ENCODE measurements at regions not wholly inside any gene's neighbourhood (a gene's known extent, or its start where the extent isn't known, plus 50 kb on each side); places are given as distances from the start of the nearest gene placed in this dataset.

- no peaks in the 10 kb centered on the region for H3K4me1 Mint-ChIP-seq (ENCODE audit: low read depth)
- H3K4me3 Mint-ChIP-seq, result no peak overlapping the region
- no peak for DNase-seq (ENCODE audit: low spot score)
- H3K9me3 Mint-ChIP-seq, result no peaks in the 10 kb centered on the region
- H3K27ac Mint-ChIP-seq, result no peak overlapping the region
- H3K27me3 Mint-ChIP-seq (ENCODE audit: low read depth), result no peaks in the 10 kb centered on the region
- no peaks in the 10 kb centered on the region for H3K36me3 Mint-ChIP-seq (ENCODE audit: low read depth)
Observed at GRCh38 chr5:6215891-6216290, 162.5 kb downstream of the MED10 start.

DNA sequence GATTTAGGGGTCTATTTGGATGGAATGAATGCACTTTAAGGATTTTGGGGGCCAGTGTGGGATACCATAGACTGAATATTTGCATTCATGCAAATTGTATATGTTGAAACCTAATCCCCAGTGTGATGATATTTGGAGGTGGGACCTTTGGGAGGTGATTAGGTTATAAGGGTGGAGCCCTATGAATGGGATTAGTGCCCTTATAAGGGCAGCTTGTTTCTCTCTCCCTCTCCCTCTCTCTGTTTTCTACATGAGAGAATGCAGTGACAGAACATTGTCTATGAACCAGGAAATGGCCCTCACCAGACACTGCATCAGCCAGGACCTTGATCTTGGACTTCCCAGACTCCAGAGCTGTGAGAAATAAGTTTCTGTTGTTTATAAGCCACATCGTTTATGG, 166.1 kb downstream of the MED10 start:
- no peaks in the 10 kb centered on the region for H3K36me3 Mint-ChIP-seq (ENCODE audit: low read depth)
- H3K27me3 Mint-ChIP-seq (ENCODE audit: low read depth), result no peaks in the 10 kb centered on the region
- H3K4me3 Mint-ChIP-seq, result no peak overlapping the region
- no peaks in the 10 kb centered on the region for H3K9me3 Mint-ChIP-seq
- no peak overlapping the region for H3K27ac Mint-ChIP-seq
- DNase-seq (ENCODE audit: low spot score), result no peak
- H3K4me1 Mint-ChIP-seq (ENCODE audit: low read depth), result no peaks in the 10 kb centered on the region

DNA sequence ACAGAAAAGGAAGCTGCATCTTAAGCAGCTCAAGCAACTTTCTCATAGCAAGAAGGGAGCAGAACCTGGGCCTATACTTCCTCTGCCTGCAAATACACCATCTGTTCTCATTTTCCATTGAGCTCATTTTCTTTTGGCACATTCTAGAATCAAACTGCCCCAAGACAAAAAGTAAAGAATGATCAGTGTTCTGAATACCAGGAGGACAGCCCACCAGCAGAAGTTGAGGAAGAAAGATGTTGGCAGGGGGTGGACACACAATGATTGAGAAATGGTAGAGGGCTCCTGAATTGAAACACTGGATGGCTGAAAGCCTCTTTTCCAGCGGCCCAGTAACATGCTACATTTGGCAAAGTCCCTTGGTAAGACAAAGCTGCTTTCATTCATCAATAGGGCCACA, 171.8 kb downstream of the MED10 start:
- no peaks in the 10 kb centered on the region for H3K4me1 Mint-ChIP-seq (ENCODE audit: low read depth)

GRCh38 chr5:6202968-6203365, 175.4 kb downstream of the MED10 start:
- no peak for DNase-seq (ENCODE audit: low spot score)
- H3K4me1 Mint-ChIP-seq (ENCODE audit: low read depth), result no peaks in the 10 kb centered on the region

More for the DNA sequence above, 171.8 kb downstream of the MED10 start:
- H3K9me3 Mint-ChIP-seq, result no peaks in the 10 kb centered on the region
- H3K4me3 Mint-ChIP-seq, result no peak overlapping the region
- H3K36me3 Mint-ChIP-seq (ENCODE audit: low read depth), result no peaks in the 10 kb centered on the region
- DNase-seq (ENCODE audit: low spot score), result no peak
- no peaks in the 10 kb centered on the region for H3K27me3 Mint-ChIP-seq (ENCODE audit: low read depth)
- H3K27ac Mint-ChIP-seq, result no peak overlapping the region

GRCh38 chr5:6202149-6202967, 176.0 kb downstream of the MED10 start:
- no peaks in the 10 kb centered on the region for H3K27me3 Mint-ChIP-seq (ENCODE audit: low read depth)
- H3K36me3 Mint-ChIP-seq (ENCODE audit: low read depth), result no peaks in the 10 kb centered on the region
- no peak overlapping the region for H3K27ac Mint-ChIP-seq
- no peaks in the 10 kb centered on the region for H3K4me1 Mint-ChIP-seq (ENCODE audit: low read depth)
- no peak overlapping the region for H3K4me3 Mint-ChIP-seq
- no peaks in the 10 kb centered on the region for H3K9me3 Mint-ChIP-seq
- no peak for DNase-seq (ENCODE audit: low spot score)

More at GRCh38 chr5:6202968-6203365, 175.4 kb downstream of the MED10 start:
- Mint-ChIP-seq H3K27ac (no peak overlapping the region), H3K27me3 (ENCODE audit: low read depth) (no peaks in the 10 kb centered on the region), H3K4me3 (no peak overlapping the region), H3K36me3 (ENCODE audit: low read depth) (no peaks in the 10 kb centered on the region), H3K9me3 (no peaks in the 10 kb centered on the region)

- DNase-seq (ENCODE audit: low spot score), result no peak
- H3K36me3 Mint-ChIP-seq (ENCODE audit: low read depth), result no peaks in the 10 kb centered on the region
- H3K27ac Mint-ChIP-seq, result no peak overlapping the region
- no peaks in the 10 kb centered on the region for H3K4me1 Mint-ChIP-seq (ENCODE audit: low read depth)
- no peaks in the 10 kb centered on the region for H3K27me3 Mint-ChIP-seq (ENCODE audit: low read depth)
- no peaks in the 10 kb centered on the region for H3K9me3 Mint-ChIP-seq
- H3K4me3 Mint-ChIP-seq, result no peak overlapping the region
Observed at GRCh38 chr5:6201631-6202030, 176.7 kb downstream of the MED10 start.

- DNase-seq (ENCODE audit: low spot score), result no peak
- Mint-ChIP-seq H3K27ac (no peak overlapping the region), H3K36me3 (ENCODE audit: low read depth) (no peaks in the 10 kb centered on the region), H3K4me1 (ENCODE audit: low read depth) (no peaks in the 10 kb centered on the region), H3K4me3 (no peak overlapping the region), H3K9me3 (no peaks in the 10 kb centered on the region), H3K27me3 (ENCODE audit: low read depth) (no peaks in the 10 kb centered on the region)
Observed at GRCh38 chr5:6198531-6198930, 179.8 kb downstream of the MED10 start.

- Mint-ChIP-seq H3K27me3 (ENCODE audit: low read depth) (no peaks in the 10 kb centered on the region), H3K4me3 (no peak overlapping the region), H3K27ac (no peak overlapping the region), H3K9me3 (no peaks in the 10 kb centered on the region), H3K36me3 (ENCODE audit: low read depth) (no peaks in the 10 kb centered on the region), H3K4me1 (ENCODE audit: low read depth) (no peaks in the 10 kb centered on the region)
- no peak for DNase-seq (ENCODE audit: low spot score)
Observed at GRCh38 chr5:6197427-6197826, 180.9 kb downstream of the MED10 start.

GRCh38 chr5:6195711-6196358, 182.5 kb downstream of the MED10 start:
- Mint-ChIP-seq H3K4me1 (ENCODE audit: low read depth) (no peaks in the 10 kb centered on the region), H3K4me3 (no peak overlapping the region), H3K27me3 (ENCODE audit: low read depth) (no peaks in the 10 kb centered on the region), H3K36me3 (ENCODE audit: low read depth) (no peaks in the 10 kb centered on the region), H3K9me3 (no peaks in the 10 kb centered on the region), H3K27ac (no peak overlapping the region)
- DNase-seq (ENCODE audit: low spot score), result no peak

DNA sequence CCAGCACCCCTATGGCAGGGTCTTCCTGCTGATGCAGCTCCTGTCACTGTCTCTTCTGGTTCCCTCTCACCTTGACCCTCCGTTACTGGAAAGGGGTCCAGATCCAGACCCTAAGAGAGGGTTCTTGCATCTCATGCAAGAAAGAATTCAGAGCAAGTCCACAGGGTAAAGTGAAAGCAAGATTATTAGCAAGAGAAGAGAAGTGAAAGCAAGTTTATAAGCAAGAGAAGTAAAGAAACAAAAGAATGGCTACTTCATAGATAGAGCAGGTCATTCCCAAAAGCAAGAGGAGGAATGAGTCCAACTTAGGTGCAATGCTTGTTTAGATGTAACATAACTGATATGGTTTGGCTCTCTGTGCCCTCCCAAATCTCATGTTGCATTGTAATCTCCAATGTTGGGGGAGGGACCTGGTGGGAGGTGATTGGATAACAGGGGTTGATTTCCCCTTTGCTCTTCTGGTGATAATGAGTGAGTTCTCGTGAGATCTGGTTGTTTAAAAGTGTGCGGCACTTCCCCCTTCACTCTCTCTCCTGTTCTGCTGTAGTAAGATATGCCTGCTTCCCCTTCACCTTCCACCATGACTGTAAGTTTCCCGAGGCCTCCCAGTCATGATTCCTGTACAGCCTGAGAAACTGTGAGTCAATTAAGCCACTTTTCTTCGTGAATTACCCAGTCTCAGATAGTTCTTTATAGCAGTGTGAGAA, 183.3 kb downstream of the MED10 start:
- no peak for DNase-seq (ENCODE audit: low spot score)
- H3K27me3 Mint-ChIP-seq (ENCODE audit: low read depth), result no peaks in the 10 kb centered on the region
- H3K4me1 Mint-ChIP-seq (ENCODE audit: low read depth), result no peaks in the 10 kb centered on the region
- no peaks in the 10 kb centered on the region for H3K9me3 Mint-ChIP-seq
- H3K36me3 Mint-ChIP-seq (ENCODE audit: low read depth), result no peaks in the 10 kb centered on the region
- H3K4me3 Mint-ChIP-seq, result no peak overlapping the region
- H3K27ac Mint-ChIP-seq, result no peak overlapping the region

GRCh38 chr5:6194261-6194875, 184.0 kb downstream of the MED10 start:
- H3K4me1 Mint-ChIP-seq (ENCODE audit: low read depth), result no peaks in the 10 kb centered on the region
- H3K27me3 Mint-ChIP-seq (ENCODE audit: low read depth), result no peaks in the 10 kb centered on the region
- H3K4me3 Mint-ChIP-seq, result no peak overlapping the region
- H3K27ac Mint-ChIP-seq, result no peak overlapping the region
- no peaks in the 10 kb centered on the region for H3K9me3 Mint-ChIP-seq
- no peak for DNase-seq (ENCODE audit: low spot score)
- H3K36me3 Mint-ChIP-seq (ENCODE audit: low read depth), result no peaks in the 10 kb centered on the region

DNA sequence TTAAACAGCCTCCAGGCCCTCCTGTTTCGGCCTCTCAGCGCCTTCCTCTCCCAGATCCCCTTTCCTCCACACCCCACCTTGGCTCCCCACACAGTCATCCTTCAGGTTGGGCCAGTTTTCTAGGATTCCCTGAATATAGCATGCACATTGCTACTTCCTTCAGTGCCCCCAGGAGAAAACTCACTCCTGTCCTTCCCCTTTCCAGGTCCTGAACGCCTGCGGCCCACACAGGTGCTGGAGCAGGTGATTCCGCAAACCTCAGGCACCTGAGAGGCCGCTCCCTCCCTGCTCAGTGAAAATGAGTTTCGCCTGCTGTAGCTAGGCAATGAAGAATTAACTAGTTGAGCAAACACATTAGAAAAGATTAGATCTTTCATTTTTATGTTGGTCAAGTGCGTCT, 185.0 kb downstream of the MED10 start:
- Mint-ChIP-seq H3K4me1 (ENCODE audit: low read depth) (no peaks in the 10 kb centered on the region), H3K9me3 (no peaks in the 10 kb centered on the region), H3K36me3 (ENCODE audit: low read depth) (no peaks in the 10 kb centered on the region), H3K27ac (no peak overlapping the region), H3K27me3 (ENCODE audit: low read depth) (no peaks in the 10 kb centered on the region), H3K4me3 (no peak overlapping the region)
- DNase-seq (ENCODE audit: low spot score), result no peak

- no peak for DNase-seq (ENCODE audit: low spot score)
- Mint-ChIP-seq H3K9me3 (no peaks in the 10 kb centered on the region), H3K27me3 (ENCODE audit: low read depth) (no peaks in the 10 kb centered on the region), H3K27ac (no peak overlapping the region), H3K36me3 (ENCODE audit: low read depth) (no peaks in the 10 kb centered on the region), H3K4me1 (ENCODE audit: low read depth) (no peaks in the 10 kb centered on the region), H3K4me3 (no peak overlapping the region)
Observed at GRCh38 chr5:6190838-6191237, 187.5 kb downstream of the MED10 start.

- H3K9me3 Mint-ChIP-seq, result no peaks in the 10 kb centered on the region
- H3K27ac Mint-ChIP-seq, result no peak overlapping the region
- no peak overlapping the region for H3K4me3 Mint-ChIP-seq
- H3K36me3 Mint-ChIP-seq (ENCODE audit: low read depth), result no peaks in the 10 kb centered on the region
- H3K4me1 Mint-ChIP-seq (ENCODE audit: low read depth), result no peaks in the 10 kb centered on the region
- no peaks in the 10 kb centered on the region for H3K27me3 Mint-ChIP-seq (ENCODE audit: low read depth)
- no peak for DNase-seq (ENCODE audit: low spot score)
Observed at GRCh38 chr5:6188976-6189375, 189.4 kb downstream of the MED10 start.
